ENCODE measurements at regions not wholly inside any gene's neighbourhood (a gene's known extent, or its start where the extent isn't known, plus 50 kb on each side); places are given as distances from the start of the nearest gene placed in this dataset.

DNA sequence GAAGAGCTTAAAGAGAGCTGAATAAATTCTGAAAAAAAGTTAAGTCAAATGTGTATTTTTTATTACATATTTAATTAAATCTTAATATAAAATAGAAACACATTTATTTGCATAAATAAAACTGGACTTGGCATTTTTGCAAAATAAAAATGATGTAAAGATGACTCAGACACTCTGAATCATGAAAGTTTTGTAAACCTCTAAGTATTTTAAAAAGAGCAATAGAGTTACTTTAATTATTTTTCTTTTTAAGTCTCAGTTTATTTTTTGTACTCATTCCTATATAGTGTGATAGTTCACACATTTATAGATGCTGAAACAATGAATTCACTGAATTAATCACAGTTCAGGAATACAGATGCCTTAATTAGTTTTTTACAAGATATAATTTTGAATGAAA, 109.9 kb upstream of the DTNA start:
- no peaks in the 10 kb centered on the region for H3K27me3 ChIP-seq (ENCODE audit: control insufficient read depth, insufficient read depth, low read length)
- H3K9ac ChIP-seq (ENCODE audit: low read depth, low read length) = no peak overlapping the region
- no peaks in the 10 kb centered on the region for H3K36me3 ChIP-seq (ENCODE audit: insufficient read depth, low read length)
- H3K4me2 ChIP-seq (ENCODE audit: low read length) = no peak overlapping the region
- H3K4me3 ChIP-seq (ENCODE audit: low read length) = no peak overlapping the region
- H3K4me1 ChIP-seq (ENCODE audit: control insufficient read depth, insufficient read depth, low read length) = peaks cover 31% of the 10 kb centered on the region
- H3K9me3 ChIP-seq (replicated peaks; ENCODE audit: low read length) = no peaks in the 10 kb centered on the region

DNA sequence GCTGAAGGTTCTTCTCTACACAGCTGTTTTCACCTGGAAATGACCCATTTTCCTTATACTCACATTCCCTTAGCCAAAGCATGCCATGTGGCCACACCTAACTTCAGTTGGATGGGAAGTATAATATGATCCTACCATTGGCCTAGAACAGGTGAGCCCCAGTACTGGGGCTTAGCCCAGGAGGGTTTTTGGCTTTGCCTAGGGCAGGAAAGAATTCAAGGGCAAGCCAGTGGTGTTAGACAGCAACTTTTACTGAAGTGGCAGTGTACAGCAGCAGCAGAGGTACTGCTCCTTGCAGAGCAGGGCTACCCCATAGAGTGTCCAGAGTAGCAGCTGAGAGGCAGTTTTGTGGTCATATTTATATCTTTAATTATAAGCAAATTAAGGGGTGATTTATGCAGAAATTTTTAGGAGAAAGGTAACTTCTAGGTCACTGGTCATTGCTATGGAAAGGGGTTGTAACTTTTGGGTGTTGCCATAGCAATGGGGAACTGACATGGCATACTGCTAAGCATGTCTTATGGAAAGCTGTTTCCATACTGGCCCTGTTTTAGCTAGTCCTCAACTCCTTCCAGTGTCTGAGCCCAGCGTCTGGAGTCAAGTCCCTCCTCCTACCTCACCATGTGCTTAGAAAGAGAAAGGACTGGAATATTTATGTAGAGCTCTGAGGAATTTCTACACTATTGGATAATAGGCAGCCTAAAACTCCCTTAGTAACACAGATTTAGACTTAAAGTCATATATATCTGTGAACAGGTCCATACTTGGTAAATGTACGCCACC, 109.0 kb upstream of the DTNA start:
- no peak overlapping the region for H3K4me3 ChIP-seq (ENCODE audit: low read length)

DNA sequence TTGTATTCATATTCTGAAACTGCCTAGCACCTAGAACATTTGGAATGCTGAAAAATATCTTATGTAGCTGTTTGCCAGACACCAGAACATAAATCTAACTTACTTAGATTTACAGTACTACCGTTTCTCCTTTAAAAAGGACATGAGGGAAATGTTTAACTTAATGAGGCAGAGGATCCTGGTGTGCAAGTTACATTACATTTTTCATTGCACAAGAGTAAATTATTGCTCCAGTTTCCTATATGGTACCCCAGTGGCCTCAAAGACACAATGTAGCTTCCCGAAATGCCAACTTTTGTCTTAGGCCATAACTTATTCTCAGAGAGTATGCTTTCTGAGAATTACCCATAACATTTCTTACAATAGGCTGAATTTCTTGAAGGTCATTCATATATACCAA, 105.5 kb upstream of the DTNA start:
- H3K9ac ChIP-seq (ENCODE audit: low read depth, low read length) = no peak overlapping the region
- H3K4me3 ChIP-seq (ENCODE audit: low read length) = no peak overlapping the region
- no peaks in the 10 kb centered on the region for H3K9me3 ChIP-seq (replicated peaks; ENCODE audit: low read length)
- no peaks in the 10 kb centered on the region for H3K36me3 ChIP-seq (ENCODE audit: insufficient read depth, low read length)
- no peak overlapping the region for H3K4me2 ChIP-seq (ENCODE audit: low read length)
- peaks cover 19% of the 10 kb centered on the region for H3K4me1 ChIP-seq (ENCODE audit: control insufficient read depth, insufficient read depth, low read length)
- no peaks in the 10 kb centered on the region for H3K27me3 ChIP-seq (ENCODE audit: control insufficient read depth, insufficient read depth, low read length)

More for the DNA sequence above, 109.0 kb upstream of the DTNA start:
- Histone ChIP-seq H3K4me2 (ENCODE audit: low read length) (no peak overlapping the region), H3K27me3 (ENCODE audit: control insufficient read depth, insufficient read depth, low read length) (no peaks in the 10 kb centered on the region), H3K36me3 (ENCODE audit: insufficient read depth, low read length) (no peaks in the 10 kb centered on the region), H3K4me1 (ENCODE audit: control insufficient read depth, insufficient read depth, low read length) (peaks cover 34% of the 10 kb centered on the region), H3K9ac (ENCODE audit: low read depth, low read length) (no peak overlapping the region), H3K9me3 (replicated peaks; ENCODE audit: low read length) (no peaks in the 10 kb centered on the region)

DNA sequence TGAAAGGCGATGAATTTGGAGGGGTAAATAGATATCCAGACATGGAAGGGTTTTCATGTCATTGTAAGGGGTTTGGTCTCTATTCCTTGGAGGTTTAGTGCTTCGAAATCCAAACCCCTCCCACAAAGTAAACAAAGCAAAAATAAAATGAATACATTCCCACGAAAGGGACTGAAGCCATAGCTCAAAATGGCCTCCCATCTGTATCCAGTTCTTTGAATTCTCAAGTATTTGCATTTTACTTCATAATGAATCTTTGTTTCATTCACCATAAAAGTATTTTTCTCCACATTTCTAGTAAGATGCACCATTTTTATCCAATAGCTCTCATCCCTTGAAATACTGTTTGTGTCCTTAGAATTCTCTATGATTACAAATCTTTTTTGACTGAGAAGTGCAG, 103.2 kb upstream of the DTNA start:
- H3K9me3 ChIP-seq (replicated peaks; ENCODE audit: low read length) = no peaks in the 10 kb centered on the region
- H3K9ac ChIP-seq (ENCODE audit: low read depth, low read length) = no peak overlapping the region
- no peak overlapping the region for H3K4me3 ChIP-seq (ENCODE audit: low read length)
- no peaks in the 10 kb centered on the region for H3K27me3 ChIP-seq (ENCODE audit: control insufficient read depth, insufficient read depth, low read length)
- peaks cover 4% of the 10 kb centered on the region for H3K4me1 ChIP-seq (ENCODE audit: control insufficient read depth, insufficient read depth, low read length)
- no peak overlapping the region for H3K4me2 ChIP-seq (ENCODE audit: low read length)
- H3K36me3 ChIP-seq (ENCODE audit: insufficient read depth, low read length) = no peaks in the 10 kb centered on the region

DNA sequence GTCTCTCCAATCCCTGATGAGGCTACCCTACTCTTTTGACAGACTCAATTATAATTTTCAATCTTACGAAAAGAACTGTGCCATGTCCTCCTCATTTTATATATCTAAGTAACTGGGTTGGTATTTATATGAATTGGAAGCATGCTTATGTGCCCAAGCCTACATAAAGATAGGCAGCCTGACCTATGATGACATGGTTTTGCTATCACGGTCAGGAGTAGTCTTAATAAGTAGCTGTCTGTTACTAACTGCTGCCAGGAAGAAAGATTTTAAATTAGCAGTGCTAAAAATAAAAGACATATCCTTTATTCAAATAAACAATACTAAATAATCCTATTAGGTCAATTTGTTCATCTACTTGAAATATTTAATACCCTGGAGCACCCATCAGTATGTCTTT, 102.0 kb upstream of the DTNA start:
- H3K4me1 ChIP-seq (ENCODE audit: control insufficient read depth, insufficient read depth, low read length) = peaks cover 4% of the 10 kb centered on the region
- H3K4me2 ChIP-seq (ENCODE audit: low read length) = no peak overlapping the region
- H3K4me3 ChIP-seq (ENCODE audit: low read length) = no peak overlapping the region
- H3K27me3 ChIP-seq (ENCODE audit: control insufficient read depth, insufficient read depth, low read length) = no peaks in the 10 kb centered on the region
- no peaks in the 10 kb centered on the region for H3K36me3 ChIP-seq (ENCODE audit: insufficient read depth, low read length)
- no peak overlapping the region for H3K9ac ChIP-seq (ENCODE audit: low read depth, low read length)
- H3K9me3 ChIP-seq (replicated peaks; ENCODE audit: low read length) = no peaks in the 10 kb centered on the region

DNA sequence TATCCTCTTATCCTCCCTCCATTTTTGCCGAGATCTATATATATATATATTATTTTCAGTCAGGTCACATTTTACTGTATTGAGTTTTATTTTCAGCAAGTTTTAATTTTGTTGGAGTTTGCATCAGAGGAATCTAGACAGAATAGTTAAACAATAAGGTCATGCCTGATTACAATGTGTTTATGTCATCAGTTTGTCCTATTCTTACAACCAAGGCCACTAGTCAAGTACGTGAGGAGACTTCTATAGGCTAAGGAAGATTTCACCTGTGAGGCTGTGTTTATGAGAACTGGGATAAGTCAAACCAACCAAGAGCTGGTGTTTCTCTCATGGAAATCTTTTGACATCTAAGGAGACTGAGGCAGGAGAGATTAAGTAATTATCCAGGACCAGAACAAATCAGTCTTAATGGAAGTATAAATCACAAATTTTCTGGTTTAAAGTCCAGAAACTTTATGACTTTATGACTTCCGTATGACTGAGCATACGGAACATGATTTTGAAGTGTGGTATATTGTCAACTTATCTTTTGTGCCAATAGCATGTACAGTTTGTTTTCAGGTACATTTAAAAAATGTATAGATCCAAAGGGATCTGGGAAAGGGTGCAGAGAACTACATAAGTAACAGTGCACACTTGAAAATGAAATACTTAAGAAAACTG, 100.0 kb upstream of the DTNA start:
- no peak overlapping the region for H3K9ac ChIP-seq (ENCODE audit: low read depth, low read length)
- no peaks in the 10 kb centered on the region for H3K27me3 ChIP-seq (ENCODE audit: control insufficient read depth, insufficient read depth, low read length)
- H3K4me3 ChIP-seq (ENCODE audit: low read length) = no peak overlapping the region
- H3K4me1 ChIP-seq (ENCODE audit: control insufficient read depth, insufficient read depth, low read length) = peaks cover 4% of the 10 kb centered on the region
- no peaks in the 10 kb centered on the region for H3K36me3 ChIP-seq (ENCODE audit: insufficient read depth, low read length)
- H3K9me3 ChIP-seq (replicated peaks; ENCODE audit: low read length) = no peaks in the 10 kb centered on the region
- no peak overlapping the region for H3K4me2 ChIP-seq (ENCODE audit: low read length)

DNA sequence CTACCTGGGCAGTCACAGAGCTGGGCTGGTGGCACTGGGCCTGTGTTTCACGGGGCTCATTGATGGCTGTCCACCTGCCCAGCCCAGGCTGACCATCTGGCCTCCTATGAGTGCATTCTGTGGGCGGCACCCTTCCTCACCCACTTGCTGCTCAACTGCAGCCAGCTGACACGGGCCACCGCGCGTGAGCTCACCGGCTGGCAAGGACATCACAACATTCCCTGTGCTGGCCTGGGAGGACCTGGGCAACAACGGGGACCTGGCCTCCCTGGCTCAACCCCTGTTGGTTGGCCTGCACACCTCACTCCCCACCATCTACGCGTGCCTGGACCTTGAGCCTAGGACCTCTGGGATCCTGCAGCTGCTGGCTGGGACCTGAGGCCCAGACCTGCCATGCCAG, 98.2 kb upstream of the DTNA start:
- no peak overlapping the region for H3K4me2 ChIP-seq (ENCODE audit: low read length)
- no peak overlapping the region for H3K9ac ChIP-seq (ENCODE audit: low read depth, low read length)
- no peaks in the 10 kb centered on the region for H3K9me3 ChIP-seq (replicated peaks; ENCODE audit: low read length)
- no peaks in the 10 kb centered on the region for H3K27me3 ChIP-seq (ENCODE audit: control insufficient read depth, insufficient read depth, low read length)
- no peaks in the 10 kb centered on the region for H3K4me1 ChIP-seq (ENCODE audit: control insufficient read depth, insufficient read depth, low read length)
- no peaks in the 10 kb centered on the region for H3K36me3 ChIP-seq (ENCODE audit: insufficient read depth, low read length)
- H3K4me3 ChIP-seq (ENCODE audit: low read length) = no peak overlapping the region

DNA sequence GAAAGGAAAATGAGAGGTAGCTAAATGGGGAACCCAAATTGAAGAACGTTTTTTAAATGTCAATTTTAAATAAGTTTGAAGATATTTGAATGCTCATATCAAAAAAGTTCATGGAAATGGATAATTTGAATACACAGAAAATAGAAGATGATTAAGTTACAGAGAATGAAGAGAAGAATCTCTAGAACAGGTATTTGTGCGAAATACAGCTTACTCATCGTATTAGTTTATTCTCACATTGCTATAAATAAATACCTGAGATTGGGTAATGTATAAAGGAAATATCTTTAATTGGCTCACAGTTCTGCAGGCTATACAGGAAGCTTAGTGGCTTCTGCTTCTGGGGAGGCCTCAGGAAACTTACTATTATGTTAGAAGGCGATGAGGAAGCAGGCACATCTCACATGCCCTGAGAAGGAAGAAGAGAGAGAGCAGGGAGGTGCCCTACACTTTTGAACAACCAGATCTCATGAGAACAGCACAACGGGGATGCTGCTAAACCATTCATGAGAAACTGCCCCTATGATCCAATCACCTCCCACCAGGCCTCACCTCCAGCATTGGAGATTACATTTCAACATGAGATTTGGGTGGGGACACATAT, 89.7 kb upstream of the DTNA start:
- H3K36me3 ChIP-seq (ENCODE audit: insufficient read depth, low read length) = no peaks in the 10 kb centered on the region
- no peaks in the 10 kb centered on the region for H3K27me3 ChIP-seq (ENCODE audit: control insufficient read depth, insufficient read depth, low read length)
- peaks cover 3% of the 10 kb centered on the region for H3K4me1 ChIP-seq (ENCODE audit: control insufficient read depth, insufficient read depth, low read length)

DNA sequence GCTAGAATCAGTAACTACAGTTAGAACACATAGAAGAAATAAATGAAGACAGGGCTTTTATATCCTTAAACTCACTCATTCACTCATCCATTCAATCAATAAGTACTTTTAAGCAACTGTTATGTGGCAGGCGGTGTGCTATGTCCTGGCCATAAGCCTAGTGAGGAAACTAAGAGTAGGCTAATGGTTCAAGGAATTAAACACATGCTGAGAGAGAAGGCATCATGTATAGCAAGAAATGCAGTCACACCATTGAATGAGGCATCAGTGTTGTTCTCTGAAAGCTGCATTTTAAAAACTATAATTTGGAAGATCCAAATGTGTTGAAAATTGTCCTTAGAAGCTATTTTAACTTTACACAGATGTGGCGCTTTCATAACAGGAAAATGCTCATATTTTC, 86.5 kb upstream of the DTNA start:
- Histone ChIP-seq H3K4me2 (ENCODE audit: low read length) (no peak overlapping the region), H3K9me3 (replicated peaks; ENCODE audit: low read length) (no peaks in the 10 kb centered on the region), H3K4me3 (ENCODE audit: low read length) (no peak overlapping the region), H3K9ac (ENCODE audit: low read depth, low read length) (no peak overlapping the region), H3K36me3 (ENCODE audit: insufficient read depth, low read length) (no peaks in the 10 kb centered on the region), H3K4me1 (ENCODE audit: control insufficient read depth, insufficient read depth, low read length) (peaks cover 12% of the 10 kb centered on the region), H3K27me3 (ENCODE audit: control insufficient read depth, insufficient read depth, low read length) (no peaks in the 10 kb centered on the region)

More for the DNA sequence above, 89.7 kb upstream of the DTNA start:
- Histone ChIP-seq H3K9me3 (replicated peaks; ENCODE audit: low read length) (no peaks in the 10 kb centered on the region), H3K4me2 (ENCODE audit: low read length) (no peak overlapping the region), H3K4me3 (ENCODE audit: low read length) (no peak overlapping the region), H3K9ac (ENCODE audit: low read depth, low read length) (no peak overlapping the region)

DNA sequence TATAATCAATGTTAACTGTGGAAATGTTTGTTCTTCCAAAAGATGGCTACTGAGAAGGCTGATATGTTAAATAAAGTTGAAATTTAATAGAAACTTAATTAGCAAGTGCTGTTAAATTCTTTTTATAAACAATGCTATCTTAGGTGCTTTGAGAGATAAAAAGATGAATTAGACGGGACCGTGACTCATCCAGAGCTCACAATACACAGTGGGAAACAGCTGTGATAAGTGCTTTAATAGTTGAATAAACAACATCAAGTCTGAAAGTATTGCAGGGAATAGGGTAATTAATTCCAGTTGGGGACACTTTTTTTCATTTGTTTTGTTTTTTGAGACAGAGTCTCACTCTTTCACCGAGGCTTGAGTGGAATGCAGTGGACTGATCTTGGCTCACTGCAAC, 85.5 kb upstream of the DTNA start:
- H3K4me2 ChIP-seq (ENCODE audit: low read length) = no peak overlapping the region
- no peaks in the 10 kb centered on the region for H3K36me3 ChIP-seq (ENCODE audit: insufficient read depth, low read length)
- H3K4me1 ChIP-seq (ENCODE audit: control insufficient read depth, insufficient read depth, low read length) = peaks cover 12% of the 10 kb centered on the region
- no peak overlapping the region for H3K4me3 ChIP-seq (ENCODE audit: low read length)
- H3K27me3 ChIP-seq (ENCODE audit: control insufficient read depth, insufficient read depth, low read length) = no peaks in the 10 kb centered on the region
- no peak overlapping the region for H3K9ac ChIP-seq (ENCODE audit: low read depth, low read length)
- no peaks in the 10 kb centered on the region for H3K9me3 ChIP-seq (replicated peaks; ENCODE audit: low read length)

DNA sequence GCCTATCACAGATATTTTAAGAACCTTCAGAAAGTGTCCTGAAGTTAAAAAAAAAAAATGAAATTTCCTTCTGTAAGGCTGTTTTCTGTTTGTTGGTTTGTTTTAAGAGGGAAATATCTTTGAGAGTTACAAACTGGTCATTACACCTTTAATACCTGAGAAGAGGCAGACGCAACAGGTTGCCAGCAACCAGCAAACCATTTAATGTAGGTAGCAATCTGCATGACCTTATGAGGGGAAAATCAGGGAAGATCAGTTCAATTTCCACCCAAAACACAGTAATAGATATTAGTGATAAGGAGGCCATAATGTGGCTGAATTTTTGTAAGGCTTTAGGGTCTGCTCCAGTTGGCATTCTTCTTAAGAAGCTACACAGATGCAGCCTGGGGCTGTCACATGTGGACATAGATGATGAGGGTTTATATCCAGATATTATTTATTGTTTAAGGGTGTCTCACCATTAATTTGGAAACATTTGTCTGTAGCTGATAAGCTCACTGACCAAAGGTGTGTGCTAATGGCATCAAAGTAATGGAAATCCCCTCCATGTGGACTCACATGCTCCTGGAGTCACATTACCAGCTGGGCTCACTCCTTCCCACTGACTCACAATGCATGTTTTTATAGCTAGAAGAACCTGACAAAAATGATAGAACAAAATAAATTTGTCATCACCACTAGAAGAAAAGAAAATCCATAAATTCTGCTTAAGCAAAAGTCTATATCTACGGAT, 83.5 kb upstream of the DTNA start:
- Histone ChIP-seq H3K4me2 (ENCODE audit: low read length) (no peak overlapping the region), H3K9me3 (replicated peaks; ENCODE audit: low read length) (no peaks in the 10 kb centered on the region), H3K9ac (ENCODE audit: low read depth, low read length) (no peak overlapping the region)

More for the DNA sequence above, 83.5 kb upstream of the DTNA start:
- Histone ChIP-seq H3K4me3 (ENCODE audit: low read length) (no peak overlapping the region), H3K27me3 (ENCODE audit: control insufficient read depth, insufficient read depth, low read length) (no peaks in the 10 kb centered on the region), H3K4me1 (ENCODE audit: control insufficient read depth, insufficient read depth, low read length) (peaks cover 12% of the 10 kb centered on the region), H3K36me3 (ENCODE audit: insufficient read depth, low read length) (no peaks in the 10 kb centered on the region)
